TTC549 (cell line): ENCODE measurements at regions not wholly inside any gene's neighbourhood (a gene's known extent, or its start where the extent isn't known, plus 50 kb on each side); places are given as distances from the start of the nearest gene placed in this dataset.

Experiments used
- FAIRE-seq: peaks from 2 replicates; lab custom pipeline; 2012; peaks lifted over from hg19 to GRCh38; lab: Jason Lieb, UNC

- FAIRE-seq: no peak
Measured at GRCh38 chr4:34534916-34535315, 1709.4 kb downstream of the ARAP2 start.

GRCh38 chr4:34566091-34566490, 1678.2 kb downstream of the ARAP2 start:
- no peak for FAIRE-seq

DNA sequence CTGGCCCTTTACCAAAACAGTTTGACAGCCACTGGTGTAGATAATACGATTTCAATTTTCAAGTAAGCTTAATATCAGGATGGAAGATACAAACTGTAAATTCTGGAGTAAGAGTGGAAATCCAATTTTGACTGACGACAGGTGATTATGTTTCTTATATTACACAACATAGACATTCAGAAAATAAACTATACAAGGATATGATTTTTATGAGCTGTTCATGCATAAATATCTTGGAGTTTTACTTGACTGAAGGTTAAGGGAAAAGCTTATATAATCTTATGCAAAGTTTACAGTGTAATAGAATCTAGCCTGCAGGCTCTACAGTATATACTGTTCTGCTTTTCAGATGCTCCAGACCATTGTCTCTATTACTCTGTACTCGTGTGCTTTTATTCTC, 1672.3 kb downstream of the ARAP2 start:
- FAIRE-seq: no peak

GRCh38 chr4:34615315-34615714, 1629.0 kb downstream of the ARAP2 start:
- no peak for FAIRE-seq

GRCh38 chr4:34619531-34620162, 1624.7 kb downstream of the ARAP2 start:
- FAIRE-seq: no peak

DNA sequence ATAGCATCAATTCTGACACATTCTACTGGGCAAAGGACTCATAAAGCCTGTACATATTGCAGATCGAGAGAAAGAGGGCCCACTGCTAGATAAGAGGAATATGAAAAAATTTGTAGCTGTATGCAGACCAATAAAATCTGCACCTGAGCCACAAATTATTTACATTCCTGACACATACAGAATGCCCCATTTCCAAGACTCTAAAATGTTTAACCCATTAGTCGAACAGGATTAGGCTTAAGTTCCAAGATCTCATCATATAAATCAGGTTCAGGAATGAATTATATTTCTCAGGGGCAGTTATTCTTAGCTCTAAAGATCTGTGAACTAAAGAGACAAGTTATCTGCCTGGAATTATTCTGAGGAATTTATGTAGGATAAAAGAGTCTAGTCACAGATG, 1615.8 kb downstream of the ARAP2 start:
- FAIRE-seq: no peak

- no peak for FAIRE-seq
Measured at GRCh38 chr4:34629451-34629850, 1614.9 kb downstream of the ARAP2 start.

DNA sequence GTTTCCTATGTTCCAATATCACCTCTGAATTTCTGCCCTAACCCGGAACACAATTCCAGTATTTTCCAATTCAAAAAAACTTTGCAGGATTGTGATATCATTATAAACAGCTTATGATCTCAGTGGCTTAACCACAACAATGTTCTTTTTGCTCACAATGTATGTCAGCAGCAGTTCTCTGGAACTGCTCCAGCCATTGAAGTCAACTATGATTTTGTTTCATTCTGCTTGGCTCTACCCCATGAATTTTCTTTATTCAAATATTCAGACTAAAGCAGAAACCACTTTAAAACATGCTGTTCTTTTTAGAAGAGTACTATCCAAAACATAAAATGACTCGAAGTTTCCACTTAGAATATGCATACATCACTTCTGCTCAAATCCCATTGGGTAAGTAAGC, 1611.1 kb downstream of the ARAP2 start:
- FAIRE-seq: no peak

DNA sequence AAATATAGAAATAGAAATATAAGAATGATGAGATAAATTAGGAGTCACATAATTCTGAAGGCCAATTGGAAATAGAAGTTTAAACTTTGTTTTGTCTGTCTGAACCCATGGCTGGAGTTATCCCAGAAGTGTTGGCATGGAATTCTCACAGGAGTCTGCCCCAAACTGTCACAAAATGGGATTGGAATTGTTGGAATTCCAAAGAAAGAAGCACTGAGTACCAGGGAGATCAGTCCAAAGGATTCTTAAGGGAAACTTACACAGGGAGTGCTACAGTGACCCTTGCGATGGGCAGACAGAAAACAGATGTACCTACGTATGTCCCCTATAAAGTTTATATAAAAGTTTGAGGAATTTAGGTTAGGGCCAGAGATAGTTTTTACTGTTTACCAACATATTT, 1607.7 kb downstream of the ARAP2 start:
- FAIRE-seq: no peak

DNA sequence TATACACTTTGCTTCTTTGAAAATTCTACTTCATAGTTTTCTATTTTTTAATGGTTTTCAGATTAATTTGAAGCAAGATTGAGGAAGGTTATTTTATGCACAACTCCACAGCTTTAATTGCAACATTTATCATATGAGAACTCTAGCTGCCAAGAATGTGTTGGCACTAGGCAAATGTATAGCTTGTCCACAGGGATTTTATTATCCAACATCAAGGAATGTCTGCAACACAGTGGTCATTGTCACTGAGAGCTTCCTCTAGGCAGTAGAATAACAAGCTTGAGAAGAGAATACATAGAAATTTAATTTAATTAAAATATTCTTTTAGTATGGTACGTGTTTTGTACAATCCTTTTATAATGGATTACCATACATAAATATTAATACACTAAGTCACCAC, 1600.8 kb downstream of the ARAP2 start:
- no peak for FAIRE-seq

DNA sequence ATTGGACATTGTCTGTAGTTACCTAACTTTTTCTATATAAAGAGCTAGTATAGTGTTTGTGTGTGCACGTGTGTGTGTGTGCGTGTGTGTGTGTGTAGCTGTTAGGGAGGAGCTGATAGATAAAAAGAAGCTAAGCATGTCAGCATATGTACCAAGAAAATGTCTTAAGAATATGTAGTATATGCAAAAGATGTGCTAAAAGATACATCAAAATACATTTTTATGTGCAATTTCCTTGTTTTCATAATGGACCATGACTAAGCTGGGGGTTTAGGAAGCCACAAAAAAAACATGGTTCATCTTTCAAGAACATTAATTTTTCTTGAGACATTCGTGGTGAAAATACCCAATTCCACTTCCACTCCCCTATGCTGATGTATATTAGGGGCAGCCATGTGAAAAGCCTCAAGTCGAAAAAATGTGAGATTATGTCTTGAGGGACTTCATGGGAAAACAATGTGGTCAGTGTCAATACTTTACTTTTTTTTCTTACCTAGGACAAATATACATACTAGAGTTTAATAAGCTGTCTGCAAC, 1599.7 kb downstream of the ARAP2 start:
- FAIRE-seq: no peak

GRCh38 chr4:34649716-34650115, 1594.6 kb downstream of the ARAP2 start:
- no peak for FAIRE-seq

DNA sequence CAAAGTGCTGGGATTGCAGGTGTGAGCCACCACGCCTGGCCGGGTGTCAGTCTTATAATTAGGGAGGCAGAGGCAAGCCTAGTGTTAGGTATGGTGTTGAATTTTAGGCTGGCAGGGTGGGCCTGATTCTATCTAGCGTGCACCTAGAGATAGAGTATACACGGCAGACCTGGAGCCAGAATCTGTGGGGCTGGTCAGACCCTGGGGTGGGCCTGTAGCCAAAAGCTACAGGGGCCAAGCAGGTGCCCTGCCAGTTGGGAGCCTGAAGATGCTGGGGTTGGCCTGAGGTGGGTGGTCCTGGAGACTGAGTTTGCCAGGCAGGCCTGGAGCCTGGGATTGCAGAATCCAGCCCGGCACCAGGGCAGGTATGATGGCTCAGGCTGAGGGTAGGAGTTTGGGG, 1580.3 kb downstream of the ARAP2 start:
- no peak for FAIRE-seq

- FAIRE-seq: no peak
Measured at GRCh38 chr4:34676400-34676799, 1567.9 kb downstream of the ARAP2 start.

DNA sequence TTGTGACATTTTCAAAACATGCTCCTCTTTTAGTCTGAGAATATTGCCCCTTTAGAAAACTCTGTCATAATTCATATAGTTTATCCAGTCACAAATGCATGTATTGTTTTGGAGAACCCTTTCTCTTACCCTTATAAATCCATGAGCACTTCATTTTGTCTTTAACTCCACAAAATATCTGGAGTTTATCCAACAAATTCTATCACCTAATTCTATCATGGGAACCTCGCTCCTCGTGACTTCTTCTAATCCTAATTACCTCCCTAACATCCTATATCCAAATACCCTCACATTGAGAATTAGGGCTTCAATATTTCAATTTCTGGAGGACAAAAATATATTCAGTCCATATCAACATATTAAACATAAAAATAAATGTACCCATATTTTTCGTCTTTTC, 1565.9 kb downstream of the ARAP2 start:
- FAIRE-seq: no peak

- no peak for FAIRE-seq
Measured at GRCh38 chr4:34679228-34679627, 1565.1 kb downstream of the ARAP2 start.

- FAIRE-seq: no peak
Measured at GRCh38 chr4:34709564-34709963, 1534.8 kb downstream of the ARAP2 start.

DNA sequence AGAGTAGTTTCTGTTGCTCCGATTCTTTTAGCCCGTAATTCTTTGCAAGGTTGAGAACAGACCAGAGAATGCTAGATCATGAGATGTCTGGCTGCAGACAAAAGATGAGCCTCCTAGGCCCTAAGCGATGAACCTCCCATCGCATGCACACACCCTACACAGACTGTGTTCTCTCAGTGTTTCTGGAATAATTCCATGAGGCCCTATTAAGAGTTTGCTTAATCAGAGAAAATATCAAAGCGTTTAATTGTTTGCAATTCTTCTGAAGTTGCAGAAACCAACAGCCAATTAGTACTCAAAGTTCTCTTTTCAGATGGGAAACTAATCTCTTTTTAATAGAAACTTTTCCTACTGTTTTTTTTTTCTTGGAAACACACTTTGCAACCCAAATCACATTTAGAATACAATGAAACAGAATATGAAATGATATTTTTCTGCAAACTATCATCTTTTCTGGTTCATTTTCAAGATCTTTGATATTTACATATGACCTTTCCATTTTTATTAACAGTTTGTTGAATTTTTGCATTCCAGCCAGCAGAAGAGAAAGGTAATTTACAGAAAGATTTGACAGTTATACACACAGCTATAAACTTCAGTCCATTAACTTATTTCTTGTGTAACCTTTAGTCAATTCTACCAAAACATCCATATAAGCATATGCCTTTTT, 1525.6 kb downstream of the ARAP2 start:
- FAIRE-seq: no peak

- peak; percentile 88 for FAIRE-seq
Measured at GRCh38 chr4:34720571-34720970, 1523.7 kb downstream of the ARAP2 start.

DNA sequence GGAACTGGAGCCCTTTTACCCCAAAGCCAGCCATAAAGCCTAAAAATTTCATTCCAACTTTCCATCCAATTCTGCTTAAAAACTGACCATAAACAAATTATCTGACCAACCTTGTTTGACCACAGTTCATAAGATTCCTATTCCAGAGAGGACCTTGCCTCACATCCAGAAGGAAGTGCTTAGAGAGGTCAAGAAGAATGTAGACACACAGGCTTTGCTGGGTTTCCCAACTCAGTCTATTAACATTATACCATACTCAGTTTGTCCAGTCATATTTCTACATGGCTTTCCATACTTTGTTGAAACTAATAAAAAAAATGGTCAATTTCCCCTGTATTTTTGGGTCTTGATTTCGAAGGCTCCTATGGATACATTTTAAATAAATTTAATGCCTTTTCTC, 1522.5 kb downstream of the ARAP2 start:
- FAIRE-seq: no peak

DNA sequence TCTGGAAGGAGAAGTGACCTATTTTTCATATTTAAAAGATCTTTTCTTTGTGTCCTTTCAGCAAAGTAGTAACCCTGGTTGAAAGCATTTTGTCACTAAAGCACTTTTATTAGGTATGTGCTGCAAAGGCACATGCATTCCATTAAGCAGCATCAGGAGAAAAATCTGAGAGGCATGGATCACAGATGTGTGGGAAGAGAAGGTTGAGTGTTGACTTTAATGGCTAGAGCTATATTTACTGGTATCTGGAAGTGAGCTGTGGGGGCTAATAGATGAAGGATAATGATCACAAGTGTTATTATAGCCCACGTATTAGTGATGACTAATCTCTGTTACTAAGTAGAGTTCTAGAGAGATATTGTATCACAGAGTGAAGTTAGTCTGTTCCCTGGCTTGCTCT, 1520.7 kb downstream of the ARAP2 start:
- FAIRE-seq: no peak

GRCh38 chr4:34724491-34724890, 1519.8 kb downstream of the ARAP2 start:
- FAIRE-seq: no peak

DNA sequence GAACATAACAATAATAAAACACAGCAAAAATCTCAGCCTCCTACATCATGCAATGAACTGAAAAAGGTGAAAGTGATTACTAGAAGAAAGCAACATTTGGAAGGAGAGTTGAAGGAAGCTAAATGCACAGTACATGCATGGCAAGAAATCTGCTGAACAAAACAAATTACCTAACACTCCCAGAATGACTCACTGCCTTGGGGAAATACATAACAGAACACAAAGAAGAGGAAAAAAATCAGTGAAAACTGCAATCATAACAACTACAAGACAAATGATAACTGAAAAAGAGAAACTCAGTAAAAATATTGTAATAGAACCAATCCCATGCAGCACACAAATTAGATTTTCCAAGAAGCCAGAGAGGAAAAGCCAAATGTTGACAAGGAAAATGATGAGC, 1513.2 kb downstream of the ARAP2 start:
- FAIRE-seq: no peak
